NCI-H524 treated with DMSO at 0.1 percent for 48 hours (cell line): ENCODE measurements at regions not wholly inside any gene's neighbourhood (a gene's known extent, or its start where the extent isn't known, plus 50 kb on each side); places are given as distances from the start of the nearest gene placed in this dataset.
"Not testable (repeated sequence)": the region's sequence is repeated elsewhere in the genome, so short reads cannot be mapped to it uniquely, and the experiment has no call there.

Source experiments
- DNase-seq: peaks from one replicate; lab custom pipeline; 2025; lab: John Stamatoyannopoulos, UW

DNA sequence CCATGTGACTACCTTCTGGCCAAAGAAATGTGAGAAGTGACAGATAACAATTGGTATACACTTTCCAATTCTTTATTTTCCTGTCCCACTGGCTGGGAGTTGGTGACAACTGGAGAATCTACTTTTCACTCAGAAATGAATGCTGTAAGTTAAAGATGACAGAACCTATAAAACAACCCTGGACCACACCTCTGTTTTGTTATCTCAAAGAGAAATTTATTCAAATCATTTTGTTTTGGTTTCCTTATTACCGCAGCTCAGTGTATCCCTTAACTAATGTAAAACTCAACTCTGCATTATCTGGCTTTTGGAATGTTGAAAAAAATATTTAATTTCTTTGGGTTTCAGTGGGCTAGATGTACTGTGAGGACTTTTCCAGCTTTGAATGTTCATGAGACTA is 469.8 kb downstream of the PCDH7 start:
- no peak for DNase-seq

DNA sequence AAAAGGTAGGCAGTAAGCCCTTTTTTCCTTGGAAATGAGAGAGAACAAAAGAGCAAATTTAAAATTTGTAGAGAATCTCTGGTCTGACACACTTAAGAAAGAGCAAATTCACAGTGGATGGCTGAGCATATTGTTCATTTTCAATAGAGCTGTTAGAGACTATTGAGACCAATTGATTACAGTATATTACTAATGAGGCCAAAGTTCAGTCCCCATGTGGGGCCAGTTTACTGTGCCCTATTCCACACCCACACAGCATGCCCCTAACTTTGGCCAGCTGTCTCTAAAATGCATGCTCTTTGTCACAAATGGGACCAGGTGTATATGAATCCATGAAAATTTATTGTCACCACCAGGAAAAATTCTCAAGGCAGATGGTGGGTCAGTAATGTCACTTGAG is 470.5 kb downstream of the PCDH7 start:
- peak; percentile 87 for DNase-seq

- DNase-seq = no peak
Observed at GRCh38 chr4:31192341-31192740, 472.2 kb downstream of the PCDH7 start.

DNA sequence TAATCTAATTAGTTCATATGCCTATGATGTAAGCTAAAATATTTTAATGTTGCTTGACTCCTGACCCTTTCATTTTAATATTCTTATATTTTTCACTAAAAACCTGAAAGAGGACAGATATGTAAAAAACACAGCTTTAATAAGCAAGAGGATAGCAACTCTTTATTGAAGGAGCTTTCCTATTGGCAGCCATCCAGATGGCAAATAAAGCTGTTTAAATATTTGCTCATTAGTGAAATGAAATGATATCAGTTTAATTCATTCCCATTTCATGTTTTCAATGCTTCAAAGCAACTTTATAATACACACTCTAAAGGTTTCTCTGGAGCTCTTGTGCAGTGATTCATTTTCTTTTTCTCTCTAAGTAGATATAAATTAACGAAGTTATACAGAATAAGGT is 473.4 kb downstream of the PCDH7 start:
- DNase-seq = no peak

- no peak for DNase-seq
Observed at GRCh38 chr4:31194823-31195222, 474.7 kb downstream of the PCDH7 start.

DNA sequence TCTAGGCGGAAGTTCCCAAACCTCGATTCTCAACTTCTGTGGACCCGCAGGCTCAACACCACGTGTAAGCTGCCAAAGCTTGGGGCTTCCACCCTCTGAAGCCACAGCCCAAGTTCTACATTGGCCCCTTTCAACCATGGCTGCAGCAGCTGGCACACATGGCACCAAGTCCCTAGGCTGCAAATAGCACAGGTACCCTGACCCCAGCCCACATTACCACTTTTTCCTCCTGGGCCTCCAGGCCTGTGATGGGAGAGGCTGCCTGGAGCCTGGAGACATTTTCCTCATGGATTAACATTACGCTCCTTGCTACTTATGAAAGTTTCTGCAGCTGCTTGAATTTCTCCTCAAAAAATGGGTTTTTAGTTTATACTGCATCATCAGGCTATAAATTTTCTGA is 479.5 kb downstream of the PCDH7 start:
- no peak for DNase-seq

DNA sequence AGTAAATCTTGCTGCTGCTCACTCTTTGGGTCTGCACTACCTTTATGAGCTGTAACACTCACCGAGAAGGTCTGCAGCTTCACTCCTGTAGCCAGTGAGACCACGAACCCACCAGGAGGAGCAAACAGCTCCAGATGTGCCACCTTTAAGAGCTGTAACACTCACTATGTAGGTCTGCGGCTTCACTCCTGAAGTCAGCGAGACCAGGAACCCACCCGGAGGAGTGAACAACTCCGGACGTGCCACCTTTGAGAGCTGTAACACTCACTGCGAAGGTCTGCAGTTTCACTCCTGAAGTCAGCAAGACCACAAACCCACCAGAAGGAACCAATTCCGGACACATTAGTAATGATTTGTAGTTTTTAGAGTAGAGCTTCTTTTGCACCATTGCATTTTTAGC is 481.9 kb downstream of the PCDH7 start:
- not testable (repeated sequence) for DNase-seq

DNA sequence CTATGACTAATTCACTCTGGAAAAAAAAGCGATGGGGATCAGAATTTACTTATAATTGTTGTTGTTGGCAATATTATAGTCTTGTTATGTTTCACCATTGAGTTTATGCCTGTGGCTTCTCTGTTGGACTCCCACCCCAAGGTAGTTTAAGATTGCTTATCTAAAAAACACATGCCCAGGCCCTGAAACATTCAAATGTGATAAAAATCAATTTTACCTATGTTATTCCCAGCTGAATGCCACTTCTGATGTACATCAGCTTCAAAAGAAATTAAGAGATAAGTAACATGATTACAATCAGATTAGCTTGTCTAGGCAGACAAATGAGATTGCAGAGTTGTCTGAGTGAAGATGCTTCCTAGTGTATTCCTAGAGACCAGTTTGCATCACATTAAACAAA is 484.7 kb downstream of the PCDH7 start:
- no peak for DNase-seq

GRCh38 chr4:31220921-31221320 is 500.8 kb downstream of the PCDH7 start:
- no peak for DNase-seq

DNA sequence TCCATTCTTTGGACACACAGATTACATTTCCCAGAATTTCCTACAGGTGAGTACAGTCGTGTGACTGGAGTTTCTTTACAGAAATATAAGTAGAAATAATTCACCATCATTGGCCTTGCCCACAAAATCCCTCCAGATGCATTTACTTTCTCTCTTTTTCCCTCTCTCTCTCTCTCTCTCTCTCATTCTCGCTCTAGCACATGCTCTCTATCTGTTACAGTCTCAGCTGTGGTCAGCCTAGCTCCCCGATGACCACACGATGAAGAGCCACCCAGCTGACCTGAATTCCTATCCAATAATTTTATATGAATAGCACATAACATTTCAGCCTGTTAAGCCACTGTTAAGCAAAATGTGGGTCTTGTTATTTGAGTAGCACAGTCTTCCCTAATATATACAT is 507.9 kb downstream of the PCDH7 start:
- no peak for DNase-seq

- no peak for DNase-seq
Observed at GRCh38 chr4:31230594-31230993, 510.4 kb downstream of the PCDH7 start.

DNA sequence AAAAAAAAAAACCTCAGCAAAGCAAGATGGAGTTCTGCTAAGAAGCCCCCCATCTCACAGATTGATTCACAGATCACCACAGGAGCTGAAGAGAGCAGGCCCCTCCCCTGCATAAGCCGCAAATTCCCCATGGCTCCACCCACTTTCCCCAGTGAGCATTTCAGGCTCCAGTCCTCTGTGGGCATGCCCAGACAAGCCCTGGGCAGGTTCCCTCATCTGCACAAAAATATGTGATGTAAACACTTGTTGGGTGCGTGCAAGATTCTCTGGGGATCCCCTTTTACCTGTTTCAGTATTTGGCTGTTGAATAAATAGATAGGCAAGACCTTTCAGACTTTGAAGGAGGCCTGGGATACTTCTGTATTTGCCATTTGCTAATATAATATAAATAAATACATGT is 514.3 kb downstream of the PCDH7 start:
- DNase-seq = no peak

DNA sequence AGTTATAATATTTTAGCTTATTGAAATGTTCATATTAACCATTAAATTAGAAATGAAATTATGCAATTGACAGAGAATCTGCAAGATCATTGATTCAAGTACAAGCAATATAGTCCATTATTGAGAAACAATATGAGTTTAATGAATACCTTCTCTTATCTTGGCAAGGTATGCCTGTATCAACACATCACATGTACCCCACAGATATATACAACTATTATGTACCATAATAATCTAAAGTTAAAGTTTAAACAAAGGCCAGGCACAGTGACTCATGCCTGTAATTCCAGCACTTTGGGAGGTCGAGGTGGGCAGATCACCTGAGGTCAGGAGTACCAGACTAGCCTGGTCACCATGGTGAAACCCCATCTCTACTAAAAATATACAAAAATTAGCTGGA is 514.7 kb downstream of the PCDH7 start:
- DNase-seq = no peak

DNA sequence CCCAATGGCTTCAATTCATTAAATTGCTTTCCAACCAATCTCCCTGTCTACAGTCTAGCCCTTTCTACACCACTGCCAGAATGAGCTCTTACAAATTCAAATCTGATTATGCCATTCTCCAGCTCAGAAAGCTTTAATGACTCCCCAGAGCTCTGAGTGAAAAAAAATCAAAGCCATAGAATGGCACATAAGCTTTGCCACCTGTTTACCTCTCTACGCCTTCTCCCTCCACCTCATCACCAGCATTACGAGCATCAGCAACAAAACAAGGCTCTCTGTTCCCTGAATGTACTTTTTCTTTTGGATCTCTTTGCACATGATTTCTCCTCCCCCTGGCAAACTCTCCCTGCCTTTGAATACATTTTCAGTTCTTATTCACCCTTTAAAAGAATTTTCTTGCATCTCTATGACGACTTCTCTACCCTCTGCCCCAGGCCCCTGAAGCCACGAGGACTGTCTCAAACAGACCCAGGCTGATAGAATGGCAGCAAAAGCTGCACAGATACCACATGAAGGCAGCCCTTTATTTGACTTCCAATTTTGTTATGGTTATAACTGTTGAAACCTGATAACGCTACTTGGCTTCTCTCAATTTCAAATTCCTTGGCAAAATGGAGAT is 516.0 kb downstream of the PCDH7 start:
- peak; percentile 65 for DNase-seq

DNA sequence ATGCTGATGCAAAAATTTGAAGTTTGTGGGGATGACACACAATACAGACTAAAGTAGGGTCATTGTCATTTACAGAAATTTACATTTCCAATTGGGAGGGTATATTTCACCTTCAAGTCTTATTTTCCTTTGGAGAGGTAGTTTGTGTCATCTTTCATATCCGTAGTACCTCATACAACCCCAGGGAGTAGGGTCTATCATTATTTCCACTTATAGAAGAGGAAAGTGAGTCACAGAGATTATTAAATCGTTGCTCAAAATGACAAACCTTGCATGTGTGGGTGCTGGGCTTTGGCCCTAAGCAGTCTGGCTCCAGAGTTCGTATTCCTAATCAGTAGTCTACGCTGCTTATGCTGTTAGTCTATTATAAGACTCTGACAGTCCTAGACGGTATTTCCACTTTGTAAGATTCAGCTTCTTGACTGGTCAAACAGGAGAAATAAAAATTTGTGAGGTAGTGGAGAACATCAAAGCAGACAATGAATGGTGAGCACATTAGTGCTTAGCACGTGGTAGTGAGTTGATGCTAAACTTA is 516.5 kb downstream of the PCDH7 start:
- DNase-seq = no peak

DNA sequence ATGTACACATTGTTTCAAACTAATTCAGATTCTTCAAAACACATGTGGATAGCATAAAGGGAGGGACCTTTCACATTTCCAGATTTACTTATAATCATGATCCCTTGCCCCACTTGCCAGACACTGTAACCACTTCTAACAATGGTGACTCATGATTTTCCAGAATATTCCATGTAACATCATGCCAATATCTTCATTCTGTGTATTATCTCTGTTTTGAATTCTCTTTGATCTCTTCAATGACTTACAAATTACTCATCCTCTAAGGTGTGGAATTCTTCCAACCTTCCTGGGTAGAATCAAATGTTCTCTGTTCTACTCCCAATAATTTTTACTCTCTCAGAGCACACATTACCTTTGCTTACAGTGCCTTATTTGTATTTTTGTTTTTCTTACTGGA is 517.1 kb downstream of the PCDH7 start:
- DNase-seq = no peak

DNA sequence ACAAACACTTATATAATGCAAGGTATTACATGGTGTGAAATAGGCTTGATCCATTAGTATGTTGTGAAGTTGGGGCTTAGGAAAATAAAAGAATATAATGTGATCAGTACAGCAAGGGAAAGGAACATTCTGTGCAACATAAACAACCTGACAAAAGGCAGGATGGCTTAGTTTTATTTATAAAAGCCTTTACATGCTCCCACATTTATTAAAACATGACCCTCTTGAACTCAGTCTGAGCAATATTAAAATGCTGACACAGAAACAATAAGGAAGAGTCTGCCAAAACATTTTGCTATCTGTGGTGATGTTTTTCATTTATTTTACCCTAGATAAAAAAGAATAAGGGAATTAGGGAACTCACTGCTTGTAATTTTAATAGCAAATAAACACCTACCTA is 519.7 kb downstream of the PCDH7 start:
- no peak for DNase-seq

DNA sequence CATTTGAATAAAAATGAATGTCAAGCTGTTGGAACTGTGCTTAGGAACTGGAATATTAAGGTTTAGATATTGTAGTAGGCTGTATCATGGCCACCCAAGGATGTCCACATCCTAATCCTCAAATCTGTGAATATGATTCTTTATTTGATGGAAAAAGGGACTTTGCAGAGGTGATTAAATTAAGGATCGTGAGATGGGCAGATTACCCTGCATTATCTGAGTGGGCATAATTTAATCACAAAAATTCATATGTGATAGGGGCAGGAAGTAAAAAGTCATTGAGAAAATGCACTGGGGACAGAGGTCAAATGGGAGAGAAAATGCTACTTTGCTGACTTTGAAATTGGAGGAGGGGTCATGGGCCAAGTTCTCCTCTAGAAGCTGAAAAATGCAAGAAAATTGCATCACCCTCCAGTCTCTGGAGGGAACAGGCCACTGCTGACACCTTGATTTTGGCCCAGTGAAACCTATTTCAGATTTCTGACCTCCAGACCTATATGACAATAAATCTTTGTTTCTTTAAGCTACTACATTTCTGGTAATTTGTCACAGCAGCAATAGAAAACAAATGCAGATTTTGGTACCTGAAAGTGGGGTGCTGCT is 521.4 kb downstream of the PCDH7 start:
- DNase-seq = no peak

GRCh38 chr4:31246856-31247255 is 526.7 kb downstream of the PCDH7 start:
- no peak for DNase-seq

DNA sequence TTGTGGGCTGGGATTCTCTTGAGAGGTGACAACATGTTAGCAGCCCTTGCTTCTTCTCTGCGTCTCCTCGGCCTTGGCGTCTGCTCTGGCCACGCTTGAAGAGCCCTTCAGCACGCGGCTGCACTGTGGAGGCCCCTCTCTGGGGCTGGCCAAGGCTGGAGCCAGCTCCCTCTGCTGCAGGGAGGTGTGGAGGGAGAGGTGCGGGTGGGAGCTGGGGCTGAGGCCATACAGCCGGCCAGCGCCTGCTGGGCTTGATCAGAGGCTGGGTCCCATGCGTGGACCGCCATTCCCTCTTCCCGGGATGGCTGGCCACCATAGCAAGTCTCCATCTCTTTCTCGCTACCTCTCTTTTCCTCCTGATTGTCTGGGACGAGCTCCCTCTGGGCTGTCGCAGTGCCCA is 539.0 kb downstream of the PCDH7 start:
- no peak for DNase-seq

DNA sequence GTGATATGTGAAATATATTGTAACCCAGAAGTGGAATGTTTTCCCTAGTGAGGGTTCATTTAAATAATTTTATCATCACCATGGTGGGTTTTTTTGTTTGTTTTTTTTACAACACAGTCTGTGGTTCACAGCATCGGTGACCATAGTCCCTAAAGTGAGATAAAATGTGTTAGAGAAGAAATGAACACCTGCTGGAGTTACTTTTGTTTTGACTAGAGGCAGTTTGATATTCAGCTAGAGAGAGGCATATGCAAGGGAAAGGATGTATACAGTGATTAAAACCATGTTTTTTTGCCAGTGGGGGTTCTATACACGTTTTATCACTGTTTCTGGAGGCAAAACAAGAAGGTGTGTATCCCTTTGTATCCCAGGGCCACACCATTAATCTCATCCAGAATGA is 541.5 kb downstream of the PCDH7 start:
- no peak for DNase-seq

- not testable (repeated sequence) for DNase-seq
Observed at GRCh38 chr4:31266094-31266493, 545.9 kb downstream of the PCDH7 start.

DNA sequence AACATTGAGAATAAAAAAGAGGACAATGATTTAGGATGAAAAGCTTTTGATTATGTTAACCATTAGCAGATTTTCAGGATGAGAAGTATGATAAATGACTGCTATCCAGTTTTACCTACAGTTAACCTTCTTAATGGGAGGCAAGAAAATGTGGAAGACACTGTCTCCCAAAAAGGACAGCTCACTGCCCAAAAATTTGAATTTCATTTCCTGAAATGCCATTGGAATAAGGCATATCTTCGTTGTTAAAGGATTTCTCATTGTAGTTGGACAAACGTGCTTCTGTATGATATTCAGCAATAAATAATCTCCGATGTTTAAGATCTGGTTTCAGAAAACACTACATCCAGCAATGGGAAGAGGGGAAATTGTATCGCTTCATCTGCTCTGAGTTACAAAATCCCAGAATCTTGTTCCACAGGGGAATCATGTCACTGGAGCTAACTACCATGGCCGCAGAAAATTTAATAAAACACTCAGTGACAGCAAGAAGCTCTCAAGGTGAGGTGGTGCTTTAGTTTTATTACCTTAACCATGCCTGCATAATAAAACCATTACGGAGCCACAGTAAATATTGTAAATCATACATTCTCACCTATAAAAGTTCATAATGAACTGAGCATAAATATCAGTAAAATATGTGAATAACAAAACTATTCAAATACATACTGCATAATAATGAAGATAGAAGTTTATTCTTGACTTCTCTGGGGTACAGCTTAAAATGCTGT is 552.3 kb downstream of the PCDH7 start:
- DNase-seq = no peak
